IMR-90 (cell line): ENCODE measurements at regions not wholly inside any gene's neighbourhood (a gene's known extent, or its start where the extent isn't known, plus 50 kb on each side); places are given as distances from the start of the nearest gene placed in this dataset.

Source experiments
- ATAC-seq: fragments of 200-7000 bp; cut with Tn5 transposase; 2 replicates; pipeline ENCODE4 v1.9.1; 2020; ENCODE audit warnings: low read depth, mild to moderate bottlenecking, moderate library complexity
- BruUV-seq: library from RNA; stranded (reverse); fragments of 400-500 nt; replicated peaks from 2 replicates; lab custom pipeline; 2021; lab: Mats Ljungman, UMichigan
- CTCF ChIA-PET: fragments of 300-600 bp; formaldehyde crosslinking; extraction: SDS; loops from one replicate; lab custom pipeline; 2021; ENCODE audit warnings: antibody characterized with exemption; lab: Yijun Ruan, JAX
- POLR2A ChIA-PET: fragments of 300-600 bp; sonication (Branson Sonifier 250); formaldehyde crosslinking; loops from one replicate; lab custom pipeline; 2022; ENCODE audit warnings: antibody characterized with exemption; ENCODE audit not compliant: unreplicated experiment; lab: Charles Lee
- DNase-seq: peaks from one replicate; pipeline ENCODE4 v3.0.0; 2013
- H2AFZ ChIP-seq: replicated peaks from 2 replicates; pipeline ENCODE3; 2013; ENCODE audit warnings: low read length, mild to moderate bottlenecking; ENCODE audit not compliant: poor library complexity
- H2AK5ac ChIP-seq: 2 replicates; pipeline ENCODE4 v1.6.1; 2013; ENCODE audit warnings: low read depth, low read length, inconsistent platforms
- H2AK9ac ChIP-seq: replicated peaks from 2 replicates; pipeline ENCODE3; 2013; ENCODE audit warnings: mild to moderate bottlenecking, low read depth, low read length, moderate library complexity; ENCODE audit not compliant: poor library complexity
- H2BK120ac ChIP-seq: 2 replicates; pipeline ENCODE4 v1.6.1; 2013; ENCODE audit warnings: low read depth, low read length, inconsistent platforms
- H2BK15ac ChIP-seq: 3 replicates; pipeline ENCODE4 v1.6.1; 2013; ENCODE audit warnings: low read depth, low read length, inconsistent platforms
- H2BK20ac ChIP-seq: 2 replicates; pipeline ENCODE4 v1.6.1; 2013; ENCODE audit warnings: low read depth, mild to moderate bottlenecking, inconsistent platforms, low read length, moderate library complexity
- H2BK5ac ChIP-seq: 2 replicates; pipeline ENCODE4 v1.6.1; 2013; ENCODE audit warnings: mild to moderate bottlenecking, low read depth, low read length, inconsistent platforms; ENCODE audit not compliant: poor library complexity, severe bottlenecking
- H3K14ac ChIP-seq: replicated peaks from 2 replicates; pipeline ENCODE4 v1.6.1; 2013; ENCODE audit warnings: low read depth, low read length, inconsistent platforms
- H3K18ac ChIP-seq: 2 replicates; pipeline ENCODE4 v1.6.1; 2013; ENCODE audit warnings: low read depth, low read length, control low read depth
- H3K23ac ChIP-seq: 2 replicates; pipeline ENCODE4 v1.6.1; 2013; ENCODE audit warnings: low read depth, low read length, inconsistent platforms
- H3K27ac ChIP-seq: 2 replicates; pipeline ENCODE4 v1.5.1; 2013; ENCODE audit warnings: mild to moderate bottlenecking, control low read depth, low read length; ENCODE audit not compliant: insufficient read depth
- H3K27me3 ChIP-seq: 2 replicates; pipeline ENCODE4 v1.6.1; 2013; ENCODE audit warnings: low read length; ENCODE audit not compliant: control insufficient read depth, insufficient read depth
- H3K36me3 ChIP-seq: 2 replicates; pipeline ENCODE4 v1.6.1; 2013; ENCODE audit warnings: low read length, mixed read lengths; ENCODE audit not compliant: control insufficient read depth, insufficient read depth
- H3K4ac ChIP-seq: 2 replicates; pipeline ENCODE4 v1.6.1; 2013; ENCODE audit warnings: low read depth, low read length, inconsistent platforms
- H3K4me1 ChIP-seq: 2 replicates; pipeline ENCODE4 v1.6.1; 2013; ENCODE audit warnings: low read length, mixed read lengths; ENCODE audit not compliant: control insufficient read depth, insufficient read depth
- H3K4me2 ChIP-seq: 2 replicates; pipeline ENCODE4 v1.6.1; 2013; ENCODE audit warnings: low read depth, mild to moderate bottlenecking, control low read depth, low read length, moderate library complexity
- H3K4me3 ChIP-seq: 2 replicates; pipeline ENCODE4 v1.5.1; 2013; ENCODE audit warnings: low read depth, mild to moderate bottlenecking, control low read depth, low read length, moderate library complexity; ENCODE audit not compliant: insufficient read depth
- H3K56ac ChIP-seq: 2 replicates; pipeline ENCODE4 v1.6.1; 2013; ENCODE audit warnings: low read length, inconsistent platforms; ENCODE audit not compliant: insufficient read depth; ENCODE audit errors: extremely low read depth
- H3K79me1 ChIP-seq, 2 experiments: 2 replicates each; pipeline ENCODE4 v1.6.1; 2013; ENCODE audit warnings: low read length in 2 of 2, inconsistent platforms in 1 of 2, low read depth in 1 of 2
- H3K9ac ChIP-seq: 2 replicates; pipeline ENCODE4 v1.6.1; 2013; ENCODE audit warnings: low read depth, low read length, control low read depth
- H3K9me1 ChIP-seq: 2 replicates; pipeline ENCODE4 v1.6.1; 2013; ENCODE audit warnings: low read length, inconsistent platforms; ENCODE audit not compliant: insufficient read depth
- H3K9me3 ChIP-seq: 2 replicates; pipeline ENCODE4 v1.6.1; 2013; ENCODE audit warnings: low read length; ENCODE audit not compliant: control insufficient read depth, insufficient read depth
- H4K20me1 ChIP-seq: 2 replicates; pipeline ENCODE4 v1.6.1; 2013; ENCODE audit warnings: low read length, inconsistent platforms; ENCODE audit not compliant: insufficient read depth
- H4K5ac ChIP-seq: 2 replicates; pipeline ENCODE4 v1.6.1; 2013; ENCODE audit warnings: mild to moderate bottlenecking, low read depth, low read length, control low read depth
- H4K8ac ChIP-seq, 2 experiments: 2 replicates each; pipeline ENCODE4 v1.6.1; 2013; ENCODE audit warnings: low read depth in 2 of 2, low read length in 2 of 2, control low read depth in 1 of 2, inconsistent platforms in 1 of 2
- H4K91ac ChIP-seq: 2 replicates; pipeline ENCODE4 v1.6.1; 2013; ENCODE audit warnings: low read depth, low read length, inconsistent platforms; ENCODE audit not compliant: insufficient read depth
- BHLHE40 ChIP-seq: fragments of 150-350 bp; IDR thresholded peaks from 2 replicates; pipeline ENCODE4 v1.6.1; 2016; ENCODE audit warnings: mild to moderate bottlenecking, low read depth, low read length
- CHD1 ChIP-seq: IDR thresholded peaks from 2 replicates; pipeline ENCODE4 v1.6.1; 2012; ENCODE audit warnings: low read depth, low read length, improper control_type of control experiment
- CTCF ChIP-seq: conservative IDR thresholded peaks from 2 replicates; pipeline ENCODE4 v1.5.1; 2012; ENCODE audit warnings: mild to moderate bottlenecking, low read depth, low read length, improper control_type of control experiment
- ELK1 ChIP-seq: fragments of 150-350 bp; IDR thresholded peaks from 2 replicates; pipeline ENCODE4 v1.6.1; 2016; ENCODE audit warnings: low read depth, mild to moderate bottlenecking, low read length, moderate library complexity, borderline replicate concordance
- FOS ChIP-seq: fragments of 150-350 bp; IDR thresholded peaks from 2 replicates; pipeline ENCODE4 v1.6.1; 2016; ENCODE audit warnings: low read depth, low read length
- MAZ ChIP-seq: IDR thresholded peaks from 2 replicates; pipeline ENCODE4 v1.6.1; 2012; ENCODE audit warnings: low read depth, mild to moderate bottlenecking, low read length, improper control_type of control experiment, moderate library complexity, borderline replicate concordance
- MXI1 ChIP-seq: IDR thresholded peaks from 2 replicates; pipeline ENCODE4 v1.6.1; 2012; ENCODE audit warnings: low read depth, mild to moderate bottlenecking, low read length, moderate library complexity, borderline replicate concordance
- NFE2L2 ChIP-seq: fragments of 150-350 bp; IDR thresholded peaks from 2 replicates; pipeline ENCODE4 v1.6.1; 2016; ENCODE audit warnings: low read depth, mild to moderate bottlenecking, low read length
- RAD21 ChIP-seq: IDR thresholded peaks from 2 replicates; pipeline ENCODE4 v1.6.1; 2012; ENCODE audit warnings: low read length, improper control_type of control experiment
- RFX5 ChIP-seq: IDR thresholded peaks from 2 replicates; pipeline ENCODE4 v1.8.0; 2012; ENCODE audit warnings: low read depth, mild to moderate bottlenecking, low read length, moderate library complexity
- WGBS, 2 experiments: methylation state at CpG; one replicate each; pipeline versions ENCODE4 v1.1.5 to v1.1.7; 2013; ENCODE audit warnings: missing lambda C conversion rate in 2 of 2; ENCODE audit not compliant: insufficient read length in 1 of 2; ENCODE audit errors: extremely low coverage in 2 of 2; 5-methylcytosine and 5-hydroxymethylcytosine counted together
- dilution Hi-C: fragments of 300-500 bp; cut with HindIII; formaldehyde crosslinking; loops from one replicate; pipeline ENCODE4 v1.14.3; 2018; ENCODE audit warnings: low sequenced_read_pairs; ENCODE audit not compliant: unreplicated experiment
- in situ Hi-C: fragments of 300-500 bp; cut with MboI; formaldehyde crosslinking; loops from 3 replicates; pipeline ENCODE4 v1.14.3; 2019; ENCODE audit warnings: low sequenced_read_pairs, inconsistent platforms, mixed read lengths
- intact Hi-C: fragments of 100-400 bp; cut with micrococcal nuclease; formaldehyde crosslinking; loops from 2 replicates; pipeline ENCODE4 v1.10.0; 2022

GRCh38 chr5:74030371-74030770, 404.4 kb downstream of the ARHGEF28 start:
- Histone ChIP-seq H3K56ac (no peak overlapping the region), H2BK5ac (no peak overlapping the region), H3K9ac (no peak overlapping the region), H2AFZ (no peak overlapping the region), H3K4me3 (no peak overlapping the region), H3K4me2 (no peak overlapping the region), H4K5ac (no peak overlapping the region), H3K9me1 (no peaks in the 10 kb centered on the region; the same call in 1 of the 2 replicates), H3K4ac (no peak overlapping the region), H2AK9ac (no peak overlapping the region), H4K8ac (no peak overlapping the region), H2AK5ac (no peak overlapping the region), H4K91ac (no peak overlapping the region), H2BK15ac (no peak overlapping the region), H4K20me1 (no peaks in the 10 kb centered on the region), H3K27ac (no peak overlapping the region), H3K27me3 (peaks cover 8% of the 10 kb centered on the region), H3K18ac (no peak overlapping the region), H3K79me1 (no peaks in the 10 kb centered on the region), H3K14ac (no peak overlapping the region), H3K23ac (no peak overlapping the region), H3K36me3 (no peaks in the 10 kb centered on the region), H2BK20ac (no peak overlapping the region), H3K4me1 (no peaks in the 10 kb centered on the region; the same call in 1 of the 2 replicates), H3K9me3 (no peaks in the 10 kb centered on the region), H2BK120ac (no peak overlapping the region)
- CTCF ChIA-PET, result interaction anchor here (0.7 kb wide), 1 partner anchor 21 kb away, joined by 3 read pairs; no protein-coding TSS in a partner anchor
- DNase-seq, result no peak
- TF ChIP-seq CTCF, result no peak
- TF ChIP-seq RAD21, result no peak
- TF ChIP-seq BHLHE40, result no peak
- TF ChIP-seq CHD1, result no peak
- TF ChIP-seq MAZ, result no peak
- no peak for TF ChIP-seq RFX5
- TF ChIP-seq FOS, result no peak
- no peak for TF ChIP-seq NFE2L2
- no peak for TF ChIP-seq ELK1
- TF ChIP-seq MXI1, result no peak
- WGBS, 2 experiments, result no CpG with 5 or more reads among the region's 4 CpGs
- POLR2A ChIA-PET, result no interaction called here
- in situ Hi-C loops, result loop anchor here (10.0 kb wide), 1 partner anchor 614 kb away; the partner anchor contains the start of gene ENC1
- no peak for ATAC-seq
- BruUV-seq, result no TSS peak
- intact Hi-C loops, result loop anchor here (10.0 kb wide), 1 partner anchor 224 kb away; no protein-coding TSS in a partner anchor
- dilution Hi-C loops, result no loop called here
